Hematopoietic multipotent progenitor cell treated with erythropoietin and hydrocortisone succinate and interleukin-3 and kit ligand, for 15 days (in vitro differentiated cells): ENCODE measurements at regions not wholly inside any gene's neighbourhood (a gene's known extent, or its start where the extent isn't known, plus 50 kb on each side); places are given as distances from the start of the nearest gene placed in this dataset.
"Not testable (repeated sequence)": the region's sequence is repeated elsewhere in the genome, so short reads cannot be mapped to it uniquely, and the experiment has no call there.

Source experiments
- DNase-seq: peaks from one replicate; pipeline ENCODE4 v3.0.0-alpha.2; 2015; ENCODE audit warnings: low spot score

GRCh38 chr2:13218205-13218604 is 501.5 kb downstream of the TRIB2 start:
- no peak for DNase-seq

- no peak for DNase-seq
These were observed 510.8 kb downstream of the TRIB2 start for GRCh38 chr2:13227578-13227977.

GRCh38 chr2:13230221-13230620 is 513.5 kb downstream of the TRIB2 start:
- no peak for DNase-seq

- no peak for DNase-seq
These were observed 523.3 kb downstream of the TRIB2 start for GRCh38 chr2:13240061-13240460.

GRCh38 chr2:13240789-13241487 is 524.2 kb downstream of the TRIB2 start:
- DNase-seq: no peak

- no peak for DNase-seq
These were observed 535.9 kb downstream of the TRIB2 start for GRCh38 chr2:13252615-13253014.

DNA sequence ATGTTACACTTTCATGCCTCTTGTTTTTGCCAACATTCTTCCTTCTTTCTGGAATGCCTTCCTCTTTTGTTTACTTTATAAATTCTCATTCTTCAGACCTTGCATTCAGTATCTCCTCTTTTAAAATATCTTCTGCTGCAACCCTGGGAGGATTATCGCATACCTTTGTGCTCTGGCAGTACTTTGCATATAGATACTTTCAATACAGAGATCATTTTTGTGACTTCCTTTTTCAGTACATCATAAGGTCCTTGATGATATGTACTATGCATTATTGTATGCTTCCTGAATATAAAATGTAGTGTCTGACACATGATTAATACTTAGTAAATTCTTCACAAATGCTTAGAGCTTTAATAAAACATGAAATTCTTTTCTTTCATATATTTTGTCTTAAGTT is 538.7 kb downstream of the TRIB2 start:
- no peak for DNase-seq

DNA sequence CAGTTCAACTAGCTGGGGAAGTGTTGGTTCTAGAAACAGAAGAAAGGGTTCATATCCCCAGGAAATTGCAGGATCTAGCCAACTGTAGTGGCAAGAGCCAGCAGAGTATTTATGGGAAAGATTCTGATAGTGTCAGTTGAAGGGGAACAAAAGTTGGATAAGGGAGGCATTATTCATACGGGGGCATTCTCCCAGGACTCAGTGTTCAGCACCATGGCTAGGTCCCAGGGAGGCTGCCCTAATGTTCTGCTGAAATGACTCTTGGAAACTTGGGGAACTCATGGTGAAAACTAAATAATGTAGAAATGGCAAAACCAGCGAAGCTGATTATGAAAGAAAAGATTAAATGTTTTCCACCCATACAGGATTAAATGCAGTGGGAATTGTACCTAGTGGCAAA is 543.7 kb downstream of the TRIB2 start:
- no peak for DNase-seq

DNA sequence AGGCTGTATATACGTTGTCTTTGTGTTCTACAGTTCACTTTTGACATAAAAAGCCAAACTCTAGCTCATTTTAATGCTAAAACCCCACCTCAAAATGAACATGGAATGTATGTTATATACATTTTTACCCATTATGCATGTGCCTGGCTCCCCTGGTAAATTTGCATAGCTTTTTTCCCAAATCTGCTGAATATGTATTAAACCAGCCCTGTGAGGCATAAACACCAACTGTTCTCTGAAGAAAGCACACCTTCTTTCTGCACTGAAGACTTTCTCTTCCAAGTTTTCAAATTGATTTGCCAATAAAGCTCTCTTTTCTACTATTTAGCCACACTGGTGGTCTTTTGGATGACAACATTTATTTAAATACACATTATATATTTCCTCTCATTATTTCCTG is 549.4 kb downstream of the TRIB2 start:
- no peak for DNase-seq

- DNase-seq: no peak
These were observed 568.0 kb downstream of the TRIB2 start for GRCh38 chr2:13284688-13285087.

GRCh38 chr2:13289310-13289709 is 572.6 kb downstream of the TRIB2 start:
- DNase-seq: no peak

- DNase-seq: not testable (repeated sequence)
These were observed 591.7 kb downstream of the TRIB2 start for GRCh38 chr2:13308478-13308805.

- no peak for DNase-seq
These were observed 592.3 kb downstream of the TRIB2 start for GRCh38 chr2:13308989-13309388.

DNA sequence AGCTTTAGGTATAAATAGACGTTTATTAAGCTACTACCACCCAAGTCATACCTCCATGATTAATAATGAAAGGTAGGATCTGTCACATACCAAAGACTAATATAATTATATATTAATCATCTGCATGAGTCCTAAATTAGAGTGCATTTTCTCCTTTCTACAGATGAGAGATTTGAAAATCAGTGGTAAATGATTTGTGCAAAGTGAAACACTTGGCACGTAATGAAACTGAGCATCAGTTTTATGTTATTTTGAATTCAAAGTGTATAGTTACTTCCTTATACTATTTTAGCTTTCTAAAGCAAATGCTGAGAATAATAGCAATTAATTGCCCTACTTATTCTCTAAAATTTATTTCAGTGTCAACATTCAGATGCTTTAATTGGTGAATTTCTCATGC is 615.3 kb downstream of the TRIB2 start:
- DNase-seq: no peak

- DNase-seq: not testable (repeated sequence)
These were observed 617.3 kb downstream of the TRIB2 start for GRCh38 chr2:13334071-13334470.

GRCh38 chr2:13334545-13334944 is 617.8 kb downstream of the TRIB2 start:
- DNase-seq: no peak

DNA sequence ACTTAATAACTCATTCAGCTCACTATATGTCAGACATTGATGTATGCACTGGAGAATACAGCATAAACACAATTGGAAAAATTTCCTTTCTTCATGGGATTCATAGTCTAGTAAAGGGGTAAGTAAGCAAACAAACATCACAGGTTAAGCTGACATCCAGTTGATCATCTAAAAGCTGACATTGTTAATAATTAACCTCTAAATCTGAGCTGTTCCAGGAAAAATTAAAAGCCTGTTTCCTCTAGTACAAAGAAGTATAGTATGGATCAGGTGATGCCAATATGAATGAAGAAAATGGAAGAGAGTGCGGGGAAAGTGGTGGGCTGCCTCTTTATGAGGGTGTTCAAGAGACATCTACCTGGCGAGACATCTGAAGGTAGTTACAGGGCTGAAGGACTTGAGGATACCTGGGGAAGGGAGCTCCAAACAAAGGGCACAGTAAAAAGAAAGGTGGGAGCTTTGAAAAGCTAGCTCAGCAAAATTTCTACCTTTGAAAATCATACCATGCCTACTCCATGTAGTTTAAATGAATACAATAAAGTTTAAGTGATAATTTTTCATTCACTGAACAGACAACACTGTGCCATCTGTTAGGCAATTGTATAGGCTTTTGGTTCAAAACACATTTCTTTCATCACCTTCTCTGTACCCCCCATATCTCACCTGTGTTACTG is 619.3 kb downstream of the TRIB2 start:
- no peak for DNase-seq

DNA sequence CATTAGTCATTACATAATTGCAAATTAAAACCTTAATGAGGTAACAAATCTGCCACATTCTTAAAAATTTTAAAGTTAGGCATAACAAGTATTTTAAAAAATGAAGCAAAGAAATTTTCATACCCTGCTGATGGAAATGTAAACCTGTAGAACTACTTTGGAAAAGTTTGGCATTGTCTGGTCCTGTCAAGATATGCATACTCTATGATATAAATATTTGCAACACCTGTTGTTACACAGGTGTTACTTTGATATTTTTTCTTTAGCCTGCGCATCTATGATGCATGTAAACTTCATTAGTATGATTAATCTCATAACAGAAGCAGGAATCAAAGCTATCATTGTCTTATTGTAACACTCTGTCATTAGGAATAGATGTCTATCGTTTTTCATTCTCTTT is 634.3 kb downstream of the TRIB2 start:
- no peak for DNase-seq

GRCh38 chr2:13353083-13353482 is 636.3 kb downstream of the TRIB2 start:
- DNase-seq: no peak

- no peak for DNase-seq
These were observed 637.3 kb downstream of the TRIB2 start for GRCh38 chr2:13354031-13354430.

GRCh38 chr2:13381928-13382327 is 665.2 kb downstream of the TRIB2 start:
- DNase-seq: not testable (repeated sequence)

- not testable (repeated sequence) for DNase-seq
These were observed 672.4 kb downstream of the TRIB2 start for GRCh38 chr2:13389172-13389571.

DNA sequence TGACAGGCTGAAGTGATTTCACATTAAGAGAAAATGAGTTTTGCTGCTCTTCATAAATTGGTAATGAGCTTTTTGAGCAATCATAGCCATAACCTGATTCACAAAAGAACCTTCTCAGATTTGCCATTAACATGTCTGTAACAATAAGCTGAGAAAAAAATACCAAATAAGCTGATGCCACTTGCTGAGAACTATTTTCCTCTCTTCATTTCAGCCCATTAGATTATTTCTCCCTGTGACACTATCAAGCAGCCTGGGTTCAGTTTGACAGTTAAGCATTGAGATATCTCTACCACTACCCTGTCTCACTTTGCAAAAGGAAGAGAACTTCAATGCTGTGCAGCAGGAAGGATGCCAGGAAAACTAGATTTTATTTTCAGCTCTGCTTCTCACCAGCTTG is 673.9 kb downstream of the TRIB2 start:
- DNase-seq: no peak

DNA sequence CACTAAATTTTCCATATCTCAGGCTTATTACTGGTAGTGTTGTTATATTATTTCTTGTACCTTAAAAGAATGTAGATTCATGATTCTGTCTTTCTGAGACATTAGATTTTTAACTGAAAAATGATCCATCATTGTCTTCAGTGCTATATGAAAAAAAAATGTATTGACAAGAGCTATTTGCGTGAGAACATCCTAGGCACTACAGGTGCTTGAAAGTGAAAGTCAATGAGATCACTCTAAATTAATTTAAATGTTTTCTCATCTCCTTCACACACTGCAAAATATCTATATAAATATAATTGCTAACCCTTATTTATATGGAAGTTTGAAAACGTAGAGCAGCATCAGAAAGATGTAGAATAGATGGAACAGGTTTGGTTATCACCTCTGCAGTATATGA is 684.6 kb downstream of the TRIB2 start:
- no peak for DNase-seq
